CD14-positive monocyte (primary cell): ENCODE measurements at regions not wholly inside any gene's neighbourhood (a gene's known extent, or its start where the extent isn't known, plus 50 kb on each side); places are given as distances from the start of the nearest gene placed in this dataset.

ENCODE experiments used
- DNase-seq, 3 donors: peaks; one replicate each; pipeline ENCODE4 v3.0.0-alpha.2; 2011 to 2022
- H2AFZ ChIP-seq: 2 replicates; pipeline ENCODE4 v1.6.0; 2012; ENCODE audit warnings: mild to moderate bottlenecking, low read depth, low read length, inconsistent platforms; ENCODE audit not compliant: insufficient read depth, poor library complexity, severe bottlenecking
- H3K27ac ChIP-seq, 2 donors: 1 replicate in 1 of 2; 2 replicates in 1 of 2; pipeline ENCODE4 v1.5.1; 2012 to 2013; ENCODE audit warnings: low read length in 2 of 2, control low read depth in 1 of 2, inconsistent platforms in 1 of 2, low read depth in 1 of 2, mild to moderate bottlenecking in 1 of 2
- H3K27me3 ChIP-seq, 2 donors: one replicate each; pipeline versions ENCODE4 v1.6.0 to v1.6.1; 2011 to 2013; ENCODE audit warnings: low read length in 2 of 2; ENCODE audit not compliant: control insufficient read depth in 2 of 2, insufficient read depth in 2 of 2
- H3K36me3 ChIP-seq, 2 donors: replicated peaks in 1 of 2; 1 replicate in 1 of 2; 2 replicates in 1 of 2; pipeline versions ENCODE4 v1.5.1 to v1.6.1; 2012 to 2013; ENCODE audit warnings: low read length in 2 of 2, control low read depth in 1 of 2, inconsistent platforms in 1 of 2, mild to moderate bottlenecking in 1 of 2; ENCODE audit not compliant: insufficient read depth in 2 of 2, control insufficient read depth in 1 of 2
- H3K4me1 ChIP-seq, 2 donors: 1 replicate in 1 of 2; 2 replicates in 1 of 2; pipeline versions ENCODE4 v1.5.1 to v1.6.1; 2012 to 2013; ENCODE audit warnings: low read length in 2 of 2, control low read depth in 1 of 2, inconsistent platforms in 1 of 2, mild to moderate bottlenecking in 1 of 2, moderate library complexity in 1 of 2; ENCODE audit not compliant: insufficient read depth in 2 of 2, control insufficient read depth in 1 of 2
- H3K4me2 ChIP-seq: replicated peaks from 2 replicates; pipeline ENCODE3; 2012; ENCODE audit warnings: low read length, moderate library complexity, mild to moderate bottlenecking; ENCODE audit not compliant: poor library complexity, severe bottlenecking; ENCODE audit errors: extremely low read depth
- H3K4me3 ChIP-seq, 3 experiments: fragments of 200-600 bp in 1 of 3; sonication (generic) in 1 of 3; replicated peaks in 1 of 3; 1 replicate in 2 of 3; 2 replicates in 1 of 3; pipeline ENCODE4 v1.5.1; 2011 to 2013; ENCODE audit warnings: low read length in 3 of 3, mild to moderate bottlenecking in 3 of 3, control low read depth in 2 of 3, low read depth in 2 of 3, inconsistent platforms in 1 of 3, moderate library complexity in 1 of 3
- H3K79me2 ChIP-seq: 2 replicates; pipeline ENCODE4 v1.6.0; 2012; ENCODE audit warnings: mild to moderate bottlenecking, control low read depth, inconsistent platforms, low read length, moderate library complexity; ENCODE audit not compliant: insufficient read depth
- H3K9ac ChIP-seq: 2 replicates; pipeline ENCODE4 v1.6.0; 2017; ENCODE audit warnings: low read length, mild to moderate bottlenecking; ENCODE audit not compliant: insufficient read depth, poor library complexity, severe bottlenecking
- H3K9me3 ChIP-seq, 2 donors: replicated peaks in 1 of 2; 1 replicate in 1 of 2; 2 replicates in 1 of 2; pipeline versions ENCODE4 v1.5.1 to v1.6.1; 2012 to 2013; ENCODE audit warnings: low read length in 2 of 2, control low read depth in 1 of 2; ENCODE audit not compliant: control insufficient read depth in 1 of 2, insufficient read depth in 1 of 2
- H4K20me1 ChIP-seq: 2 replicates; pipeline ENCODE4 v1.6.0; 2012; ENCODE audit warnings: mild to moderate bottlenecking, low read length, control low read depth, moderate library complexity; ENCODE audit not compliant: insufficient read depth
- H3K27ac Mint-ChIP-seq, 7 donors: one replicate each; pipeline ENCODE4 v1.8.0; 2020; ENCODE audit warnings: mild to moderate bottlenecking in 7 of 7, mixed read lengths in 7 of 7, moderate library complexity in 6 of 7, inconsistent platforms in 2 of 7
- H3K27me3 Mint-ChIP-seq, 3 donors: one replicate each; pipeline ENCODE4 v1.8.0; 2021 to 2022; ENCODE audit warnings: low read depth in 3 of 3, mild to moderate bottlenecking in 3 of 3, mixed read lengths in 3 of 3, moderate library complexity in 3 of 3, inconsistent platforms in 1 of 3
- H3K36me3 Mint-ChIP-seq, 2 donors: one replicate each; pipeline ENCODE4 v1.8.0; 2020; ENCODE audit warnings: mixed read lengths in 2 of 2, inconsistent platforms in 1 of 2, mild to moderate bottlenecking in 1 of 2
- H3K4me1 Mint-ChIP-seq: one replicate; pipeline ENCODE4 v1.8.0; 2020; ENCODE audit warnings: mild to moderate bottlenecking, mixed read lengths
- H3K4me3 Mint-ChIP-seq, 2 donors: one replicate each; pipeline ENCODE4 v1.8.0; 2020; ENCODE audit warnings: mild to moderate bottlenecking in 2 of 2, mixed read lengths in 2 of 2, moderate library complexity in 1 of 2
- H3K9me3 Mint-ChIP-seq, 7 donors: one replicate each; pipeline ENCODE4 v1.8.0; 2020 to 2022; ENCODE audit warnings: mixed read lengths in 7 of 7, mild to moderate bottlenecking in 6 of 7, moderate library complexity in 6 of 7, inconsistent platforms in 2 of 7
- WGBS: methylation state at CpG from one replicate; pipeline ENCODE4 v1.1.5; 2013; ENCODE audit warnings: missing lambda C conversion rate; ENCODE audit not compliant: insufficient coverage; 5-methylcytosine and 5-hydroxymethylcytosine counted together
- intact Hi-C, 2 donors: fragments of 100-400 bp; cut with micrococcal nuclease; formaldehyde crosslinking; loops; one replicate each; pipeline versions ENCODE4 v1.15.0 to v1.15.1; 2023
- TF ChIP-seq, protein P1 (sequence below): fragments of 200-600 bp; IDR thresholded peaks from one replicate; pipeline ENCODE4 v1.8.0; 2022; ENCODE audit warnings: antibody characterized with exemption, mild to moderate bottlenecking

DNA sequence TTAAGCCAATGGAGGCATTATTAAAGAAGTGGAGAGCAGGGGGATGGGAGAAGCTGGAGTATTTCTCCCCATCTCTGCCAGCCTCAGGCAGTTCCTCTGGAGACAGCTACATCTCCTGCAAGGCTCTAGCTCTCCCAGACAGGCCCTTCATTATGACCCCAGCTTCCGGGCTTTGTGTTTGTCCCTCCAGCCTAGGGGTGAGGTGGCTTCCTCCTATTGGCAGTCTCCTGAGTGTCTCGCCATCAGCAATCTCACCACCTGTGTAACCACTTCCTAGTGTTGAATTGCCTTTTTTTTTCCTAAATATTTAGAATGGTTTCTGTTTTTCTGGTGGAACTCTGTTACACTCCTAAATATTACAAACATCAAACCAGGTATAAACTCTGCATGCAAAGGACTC is 122.3 kb downstream of the FAM174B start:
- Histone ChIP-seq H3K4me1 (no peaks in the 10 kb centered on the region), H3K27me3 (no peaks in the 10 kb centered on the region), H3K9me3 (peaks cover 7 to 16% of the 10 kb centered on the region in 2 donors), H3K27ac (no peak overlapping the region), H4K20me1 (no peaks in the 10 kb centered on the region), H3K9ac (no peak overlapping the region), H3K36me3 (no peaks in the 10 kb centered on the region), H3K4me3 (no peak overlapping the region), H2AFZ (no peak overlapping the region), H3K79me2 (no peaks in the 10 kb centered on the region), H3K4me2 (no peak overlapping the region)
- no peaks in the 10 kb centered on the region for H3K36me3 Mint-ChIP-seq
- WGBS, result 80% methylated on average over 1 of the region's 2 CpGs
- H3K9me3 Mint-ChIP-seq, result peaks cover 12 to 25% (median 20%) of the 10 kb centered on the region in 7 donors
- intact Hi-C loops, result no loop called here
- H3K4me1 Mint-ChIP-seq, result no peaks in the 10 kb centered on the region
- TF ChIP-seq, protein P1, sequence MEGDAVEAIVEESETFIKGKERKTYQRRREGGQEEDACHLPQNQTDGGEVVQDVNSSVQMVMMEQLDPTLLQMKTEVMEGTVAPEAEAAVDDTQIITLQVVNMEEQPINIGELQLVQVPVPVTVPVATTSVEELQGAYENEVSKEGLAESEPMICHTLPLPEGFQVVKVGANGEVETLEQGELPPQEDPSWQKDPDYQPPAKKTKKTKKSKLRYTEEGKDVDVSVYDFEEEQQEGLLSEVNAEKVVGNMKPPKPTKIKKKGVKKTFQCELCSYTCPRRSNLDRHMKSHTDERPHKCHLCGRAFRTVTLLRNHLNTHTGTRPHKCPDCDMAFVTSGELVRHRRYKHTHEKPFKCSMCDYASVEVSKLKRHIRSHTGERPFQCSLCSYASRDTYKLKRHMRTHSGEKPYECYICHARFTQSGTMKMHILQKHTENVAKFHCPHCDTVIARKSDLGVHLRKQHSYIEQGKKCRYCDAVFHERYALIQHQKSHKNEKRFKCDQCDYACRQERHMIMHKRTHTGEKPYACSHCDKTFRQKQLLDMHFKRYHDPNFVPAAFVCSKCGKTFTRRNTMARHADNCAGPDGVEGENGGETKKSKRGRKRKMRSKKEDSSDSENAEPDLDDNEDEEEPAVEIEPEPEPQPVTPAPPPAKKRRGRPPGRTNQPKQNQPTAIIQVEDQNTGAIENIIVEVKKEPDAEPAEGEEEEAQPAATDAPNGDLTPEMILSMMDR, result no peak
- no peak overlapping the region for H3K4me3 Mint-ChIP-seq
- peaks cover 1 to 9% (median 4%) of the 10 kb centered on the region in 3 donors for H3K27me3 Mint-ChIP-seq
- no peak overlapping the region for H3K27ac Mint-ChIP-seq
- no peak for DNase-seq

DNA sequence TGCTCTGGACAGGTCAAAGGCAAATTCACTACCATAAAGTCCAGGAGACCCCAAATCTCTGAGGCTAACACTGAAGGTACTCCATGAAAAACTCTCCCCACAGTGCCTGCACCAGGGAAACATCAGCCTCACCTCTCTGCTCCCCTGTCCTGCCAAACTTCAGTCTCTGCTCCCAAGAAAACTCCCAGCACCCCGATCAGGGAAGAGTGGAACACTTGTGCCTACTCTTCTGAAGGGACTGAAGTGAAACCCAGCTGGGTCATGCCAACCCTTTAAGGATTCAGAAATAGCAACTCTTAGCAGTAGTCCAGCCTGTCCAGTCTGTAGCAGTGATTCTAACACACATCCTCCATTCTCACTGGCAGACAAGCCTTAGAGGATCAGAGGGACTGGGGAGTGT is 124.2 kb downstream of the FAM174B start:
- H3K79me2 ChIP-seq, result no peaks in the 10 kb centered on the region
- TF ChIP-seq, protein P1, result no peak
- Mint-ChIP-seq H3K9me3 (peaks cover 12 to 23% (median 19%) of the 10 kb centered on the region in 7 donors), H3K4me3 (no peak overlapping the region), H3K27ac (no peak overlapping the region), H3K27me3 (peaks cover 4 to 5% (median 5%) of the 10 kb centered on the region in 3 donors), H3K36me3 (no peaks in the 10 kb centered on the region), H3K4me1 (no peaks in the 10 kb centered on the region)
- intact Hi-C loops, result no loop called here
- H4K20me1 ChIP-seq, result no peaks in the 10 kb centered on the region
- no peaks in the 10 kb centered on the region for H3K27me3 ChIP-seq
- no peaks in the 10 kb centered on the region for H3K4me1 ChIP-seq
- H2AFZ ChIP-seq, result no peak overlapping the region
- H3K9me3 ChIP-seq, result peaks cover 7 to 19% of the 10 kb centered on the region in 2 donors
- no peak for DNase-seq
- no peak overlapping the region for H3K4me2 ChIP-seq
- no peak overlapping the region for H3K27ac ChIP-seq
- no peak overlapping the region for H3K4me3 ChIP-seq
- no peak overlapping the region for H3K9ac ChIP-seq
- WGBS, result 0% methylated on average over 1 of the region's 1 CpG
- H3K36me3 ChIP-seq, result no peaks in the 10 kb centered on the region
